IMR-90 (cell line): ENCODE measurements at regions not wholly inside any gene's neighbourhood (a gene's known extent, or its start where the extent isn't known, plus 50 kb on each side); places are given as distances from the start of the nearest gene placed in this dataset.

ENCODE experiments used
- ATAC-seq: fragments of 200-7000 bp; cut with Tn5 transposase; 2 replicates; pipeline ENCODE4 v1.9.1; 2020; ENCODE audit warnings: low read depth, mild to moderate bottlenecking, moderate library complexity
- BruUV-seq: library from RNA; stranded (reverse); fragments of 400-500 nt; replicated peaks from 2 replicates; lab custom pipeline; 2021; lab: Mats Ljungman, UMichigan
- CTCF ChIA-PET: fragments of 300-600 bp; formaldehyde crosslinking; extraction: SDS; loops from one replicate; lab custom pipeline; 2021; ENCODE audit warnings: antibody characterized with exemption; lab: Yijun Ruan, JAX
- POLR2A ChIA-PET: fragments of 300-600 bp; sonication (Branson Sonifier 250); formaldehyde crosslinking; loops from one replicate; lab custom pipeline; 2022; ENCODE audit warnings: antibody characterized with exemption; ENCODE audit not compliant: unreplicated experiment; lab: Charles Lee
- DNase-seq: peaks from one replicate; pipeline ENCODE4 v3.0.0; 2013
- H2AFZ ChIP-seq: replicated peaks from 2 replicates; pipeline ENCODE3; 2013; ENCODE audit warnings: low read length, mild to moderate bottlenecking; ENCODE audit not compliant: poor library complexity
- H2AK5ac ChIP-seq: 2 replicates; pipeline ENCODE4 v1.6.1; 2013; ENCODE audit warnings: low read depth, low read length, inconsistent platforms
- H2AK9ac ChIP-seq: replicated peaks from 2 replicates; pipeline ENCODE3; 2013; ENCODE audit warnings: mild to moderate bottlenecking, low read depth, low read length, moderate library complexity; ENCODE audit not compliant: poor library complexity
- H2BK120ac ChIP-seq: 2 replicates; pipeline ENCODE4 v1.6.1; 2013; ENCODE audit warnings: low read depth, low read length, inconsistent platforms
- H2BK15ac ChIP-seq: 3 replicates; pipeline ENCODE4 v1.6.1; 2013; ENCODE audit warnings: low read depth, low read length, inconsistent platforms
- H2BK20ac ChIP-seq: 2 replicates; pipeline ENCODE4 v1.6.1; 2013; ENCODE audit warnings: low read depth, mild to moderate bottlenecking, inconsistent platforms, low read length, moderate library complexity
- H2BK5ac ChIP-seq: 2 replicates; pipeline ENCODE4 v1.6.1; 2013; ENCODE audit warnings: mild to moderate bottlenecking, low read depth, low read length, inconsistent platforms; ENCODE audit not compliant: poor library complexity, severe bottlenecking
- H3K14ac ChIP-seq: replicated peaks from 2 replicates; pipeline ENCODE4 v1.6.1; 2013; ENCODE audit warnings: low read depth, low read length, inconsistent platforms
- H3K18ac ChIP-seq: 2 replicates; pipeline ENCODE4 v1.6.1; 2013; ENCODE audit warnings: low read depth, low read length, control low read depth
- H3K23ac ChIP-seq: 2 replicates; pipeline ENCODE4 v1.6.1; 2013; ENCODE audit warnings: low read depth, low read length, inconsistent platforms
- H3K27ac ChIP-seq: 2 replicates; pipeline ENCODE4 v1.5.1; 2013; ENCODE audit warnings: mild to moderate bottlenecking, control low read depth, low read length; ENCODE audit not compliant: insufficient read depth
- H3K27me3 ChIP-seq: 2 replicates; pipeline ENCODE4 v1.6.1; 2013; ENCODE audit warnings: low read length; ENCODE audit not compliant: control insufficient read depth, insufficient read depth
- H3K36me3 ChIP-seq: 2 replicates; pipeline ENCODE4 v1.6.1; 2013; ENCODE audit warnings: low read length, mixed read lengths; ENCODE audit not compliant: control insufficient read depth, insufficient read depth
- H3K4ac ChIP-seq: 2 replicates; pipeline ENCODE4 v1.6.1; 2013; ENCODE audit warnings: low read depth, low read length, inconsistent platforms
- H3K4me1 ChIP-seq: 2 replicates; pipeline ENCODE4 v1.6.1; 2013; ENCODE audit warnings: low read length, mixed read lengths; ENCODE audit not compliant: control insufficient read depth, insufficient read depth
- H3K4me2 ChIP-seq: 2 replicates; pipeline ENCODE4 v1.6.1; 2013; ENCODE audit warnings: low read depth, mild to moderate bottlenecking, control low read depth, low read length, moderate library complexity
- H3K4me3 ChIP-seq: 2 replicates; pipeline ENCODE4 v1.5.1; 2013; ENCODE audit warnings: low read depth, mild to moderate bottlenecking, control low read depth, low read length, moderate library complexity; ENCODE audit not compliant: insufficient read depth
- H3K56ac ChIP-seq: 2 replicates; pipeline ENCODE4 v1.6.1; 2013; ENCODE audit warnings: low read length, inconsistent platforms; ENCODE audit not compliant: insufficient read depth; ENCODE audit errors: extremely low read depth
- H3K79me1 ChIP-seq, 2 experiments: 2 replicates each; pipeline ENCODE4 v1.6.1; 2013; ENCODE audit warnings: low read length in 2 of 2, inconsistent platforms in 1 of 2, low read depth in 1 of 2
- H3K9ac ChIP-seq: 2 replicates; pipeline ENCODE4 v1.6.1; 2013; ENCODE audit warnings: low read depth, low read length, control low read depth
- H3K9me1 ChIP-seq: 2 replicates; pipeline ENCODE4 v1.6.1; 2013; ENCODE audit warnings: low read length, inconsistent platforms; ENCODE audit not compliant: insufficient read depth
- H3K9me3 ChIP-seq: 2 replicates; pipeline ENCODE4 v1.6.1; 2013; ENCODE audit warnings: low read length; ENCODE audit not compliant: control insufficient read depth, insufficient read depth
- H4K20me1 ChIP-seq: 2 replicates; pipeline ENCODE4 v1.6.1; 2013; ENCODE audit warnings: low read length, inconsistent platforms; ENCODE audit not compliant: insufficient read depth
- H4K5ac ChIP-seq: 2 replicates; pipeline ENCODE4 v1.6.1; 2013; ENCODE audit warnings: mild to moderate bottlenecking, low read depth, low read length, control low read depth
- H4K8ac ChIP-seq, 2 experiments: 2 replicates each; pipeline ENCODE4 v1.6.1; 2013; ENCODE audit warnings: low read depth in 2 of 2, low read length in 2 of 2, control low read depth in 1 of 2, inconsistent platforms in 1 of 2
- H4K91ac ChIP-seq: 2 replicates; pipeline ENCODE4 v1.6.1; 2013; ENCODE audit warnings: low read depth, low read length, inconsistent platforms; ENCODE audit not compliant: insufficient read depth
- BHLHE40 ChIP-seq: fragments of 150-350 bp; IDR thresholded peaks from 2 replicates; pipeline ENCODE4 v1.6.1; 2016; ENCODE audit warnings: mild to moderate bottlenecking, low read depth, low read length
- CHD1 ChIP-seq: IDR thresholded peaks from 2 replicates; pipeline ENCODE4 v1.6.1; 2012; ENCODE audit warnings: low read depth, low read length, improper control_type of control experiment
- MAFK ChIP-seq: IDR thresholded peaks from 2 replicates; pipeline ENCODE4 v1.6.1; 2012; ENCODE audit warnings: low read depth, low read length, improper control_type of control experiment
- MAZ ChIP-seq: IDR thresholded peaks from 2 replicates; pipeline ENCODE4 v1.6.1; 2012; ENCODE audit warnings: low read depth, mild to moderate bottlenecking, low read length, improper control_type of control experiment, moderate library complexity, borderline replicate concordance
- MXI1 ChIP-seq: IDR thresholded peaks from 2 replicates; pipeline ENCODE4 v1.6.1; 2012; ENCODE audit warnings: low read depth, mild to moderate bottlenecking, low read length, moderate library complexity, borderline replicate concordance
- POLR2A ChIP-seq: IDR thresholded peaks from 2 replicates; pipeline ENCODE4 v1.6.1; 2012; ENCODE audit warnings: mild to moderate bottlenecking, low read depth, low read length
- RCOR1 ChIP-seq: IDR thresholded peaks from 2 replicates; pipeline ENCODE4 v1.6.1; 2012; ENCODE audit warnings: mild to moderate bottlenecking, low read length, improper control_type of control experiment; ENCODE audit not compliant: insufficient replicate concordance
- WGBS, 2 experiments: methylation state at CpG; one replicate each; pipeline versions ENCODE4 v1.1.5 to v1.1.7; 2013; ENCODE audit warnings: missing lambda C conversion rate in 2 of 2; ENCODE audit not compliant: insufficient read length in 1 of 2; ENCODE audit errors: extremely low coverage in 2 of 2; 5-methylcytosine and 5-hydroxymethylcytosine counted together
- dilution Hi-C: fragments of 300-500 bp; cut with HindIII; formaldehyde crosslinking; loops from one replicate; pipeline ENCODE4 v1.14.3; 2018; ENCODE audit warnings: low sequenced_read_pairs; ENCODE audit not compliant: unreplicated experiment
- in situ Hi-C: fragments of 300-500 bp; cut with MboI; formaldehyde crosslinking; loops from 3 replicates; pipeline ENCODE4 v1.14.3; 2019; ENCODE audit warnings: low sequenced_read_pairs, inconsistent platforms, mixed read lengths
- intact Hi-C: fragments of 100-400 bp; cut with micrococcal nuclease; formaldehyde crosslinking; loops from 2 replicates; pipeline ENCODE4 v1.10.0; 2022
- TF ChIP-seq, protein P1 (sequence below): fragments of 150-350 bp; IDR thresholded peaks from 2 replicates; pipeline ENCODE4 v1.6.1; 2017; ENCODE audit warnings: mild to moderate bottlenecking, antibody characterized with exemption, low read length, low read depth
- TF ChIP-seq, protein P2 (sequence below): conservative IDR thresholded peaks from 2 replicates; pipeline ENCODE4 v1.5.1; 2012; ENCODE audit warnings: mild to moderate bottlenecking, low read depth, low read length, improper control_type of control experiment

DNA sequence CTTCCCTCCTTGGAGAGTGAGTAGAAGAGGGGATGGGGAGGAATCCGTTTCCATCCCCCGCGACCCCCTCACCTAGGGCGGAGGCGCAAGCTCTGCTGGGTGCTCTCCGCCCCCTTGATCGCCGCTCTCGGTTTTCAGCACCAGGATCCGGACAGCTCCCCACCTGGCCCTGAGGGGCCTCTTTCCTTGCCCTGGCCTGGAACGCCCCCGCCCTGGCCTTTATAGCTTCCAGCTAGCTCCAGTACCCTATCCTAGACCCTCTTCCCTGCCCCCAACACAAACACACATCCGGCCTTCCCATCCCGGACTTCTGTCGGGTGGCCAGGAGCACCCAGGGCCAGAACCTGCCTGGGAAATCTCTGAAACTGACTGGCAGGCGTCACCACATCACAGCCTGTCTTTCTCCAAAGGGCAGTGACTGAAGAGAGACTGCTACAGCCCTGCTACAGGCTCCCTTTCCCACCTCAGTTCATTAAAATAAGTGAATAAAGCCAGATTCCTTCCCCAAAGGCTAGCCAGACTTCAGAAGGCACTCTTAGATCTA lies 72.3 kb upstream of the LEP start:
- Histone ChIP-seq H2AK5ac (no peak overlapping the region), H4K91ac (no peak overlapping the region), H3K4me2 (no peak overlapping the region), H4K8ac (no peak overlapping the region), H2AK9ac (no peak overlapping the region), H2BK5ac (no peak overlapping the region), H2BK20ac (no peak overlapping the region), H3K56ac (no peak overlapping the region), H2AFZ (no peak overlapping the region), H3K4me1 (peaks cover 10% of the 10 kb centered on the region), H4K5ac (no peak overlapping the region), H3K14ac (no peak overlapping the region), H3K36me3 (no peaks in the 10 kb centered on the region), H3K18ac (no peak overlapping the region), H2BK15ac (no peak overlapping the region), H3K23ac (no peak overlapping the region), H2BK120ac (no peak overlapping the region), H3K9me1 (peaks cover 10% of the 10 kb centered on the region), H3K79me1 (no peaks in the 10 kb centered on the region), H4K20me1 (peaks cover 7% of the 10 kb centered on the region), H3K4ac (no peak overlapping the region), H3K4me3 (no peak overlapping the region), H3K27ac (no peak overlapping the region), H3K27me3 (peaks cover 66% of the 10 kb centered on the region), H3K9ac (no peak overlapping the region), H3K9me3 (no peaks in the 10 kb centered on the region)
- no peak for TF ChIP-seq MAZ
- TF ChIP-seq BHLHE40 = no peak
- TF ChIP-seq MAFK = no peak
- TF ChIP-seq, protein P1, sequence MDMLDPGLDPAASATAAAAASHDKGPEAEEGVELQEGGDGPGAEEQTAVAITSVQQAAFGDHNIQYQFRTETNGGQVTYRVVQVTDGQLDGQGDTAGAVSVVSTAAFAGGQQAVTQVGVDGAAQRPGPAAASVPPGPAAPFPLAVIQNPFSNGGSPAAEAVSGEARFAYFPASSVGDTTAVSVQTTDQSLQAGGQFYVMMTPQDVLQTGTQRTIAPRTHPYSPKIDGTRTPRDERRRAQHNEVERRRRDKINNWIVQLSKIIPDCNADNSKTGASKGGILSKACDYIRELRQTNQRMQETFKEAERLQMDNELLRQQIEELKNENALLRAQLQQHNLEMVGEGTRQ = no peak
- TF ChIP-seq RCOR1 = no peak
- TF ChIP-seq, protein P2, sequence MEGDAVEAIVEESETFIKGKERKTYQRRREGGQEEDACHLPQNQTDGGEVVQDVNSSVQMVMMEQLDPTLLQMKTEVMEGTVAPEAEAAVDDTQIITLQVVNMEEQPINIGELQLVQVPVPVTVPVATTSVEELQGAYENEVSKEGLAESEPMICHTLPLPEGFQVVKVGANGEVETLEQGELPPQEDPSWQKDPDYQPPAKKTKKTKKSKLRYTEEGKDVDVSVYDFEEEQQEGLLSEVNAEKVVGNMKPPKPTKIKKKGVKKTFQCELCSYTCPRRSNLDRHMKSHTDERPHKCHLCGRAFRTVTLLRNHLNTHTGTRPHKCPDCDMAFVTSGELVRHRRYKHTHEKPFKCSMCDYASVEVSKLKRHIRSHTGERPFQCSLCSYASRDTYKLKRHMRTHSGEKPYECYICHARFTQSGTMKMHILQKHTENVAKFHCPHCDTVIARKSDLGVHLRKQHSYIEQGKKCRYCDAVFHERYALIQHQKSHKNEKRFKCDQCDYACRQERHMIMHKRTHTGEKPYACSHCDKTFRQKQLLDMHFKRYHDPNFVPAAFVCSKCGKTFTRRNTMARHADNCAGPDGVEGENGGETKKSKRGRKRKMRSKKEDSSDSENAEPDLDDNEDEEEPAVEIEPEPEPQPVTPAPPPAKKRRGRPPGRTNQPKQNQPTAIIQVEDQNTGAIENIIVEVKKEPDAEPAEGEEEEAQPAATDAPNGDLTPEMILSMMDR = no peak
- no peak for TF ChIP-seq MXI1
- TF ChIP-seq CHD1 = no peak
- TF ChIP-seq POLR2A = no peak
- dilution Hi-C loops (no loop called here), intact Hi-C loops (no loop called here), in situ Hi-C loops (no loop called here)
- ATAC-seq (no peak), DNase-seq (no peak)
- ChIA-PET POLR2A (no interaction called here), CTCF (no interaction called here)
- BruUV-seq = no TSS peak
- 9% methylated on average over 5 of the region's 16 CpGs; no CpG with 5 or more reads in 1 of the 2 experiments for WGBS, 2 experiments
